ENCODE measurements at regions not wholly inside any gene's neighbourhood (a gene's known extent, or its start where the extent isn't known, plus 50 kb on each side); places are given as distances from the start of the nearest gene placed in this dataset.

GRCh38 chr15:91668370-91668769, 185.1 kb upstream of the SLCO3A1 start:
- no peaks in the 10 kb centered on the region for H3K9me3 ChIP-seq (ENCODE audit: control insufficient read depth in 4 of 4, low read length in 3 of 4)
- H3K4me1 ChIP-seq (ENCODE audit: control insufficient read depth in 4 of 4, insufficient read depth in 4 of 4, low read length in 3 of 4): peaks cover 1 to 10% (median 3%) of the 10 kb centered on the region in 4 donors
- no peaks in the 10 kb centered on the region for H3K36me3 ChIP-seq (ENCODE audit: control insufficient read depth in 4 of 4, insufficient read depth in 3 of 4, low read depth in 1 of 4, low read length in 3 of 4)
- no peak overlapping the region for H3K27ac ChIP-seq (ENCODE audit: low read depth in 1 of 2, low read length in 2 of 2)
- no peak overlapping the region for H3K9ac ChIP-seq (ENCODE audit: low read depth in 1 of 2, low read length in 2 of 2)
- no peak for TF ChIP-seq HNF4A (conservative IDR thresholded peaks at IDR 0.05)
- 96% methylated on average over 1 of the region's 1 CpG for WGBS
- H3K4me3 ChIP-seq (ENCODE audit: low read depth in 1 of 3, low read length in 3 of 3): no peak overlapping the region
- DNase-seq (ENCODE audit: low spot score): no peak
- H3K27me3 ChIP-seq (ENCODE audit: control insufficient read depth in 4 of 4, insufficient read depth in 4 of 4, low read length in 3 of 4): no peaks in the 10 kb centered on the region

- WGBS: 51% methylated on average over 2 of the region's 2 CpGs
- no peak overlapping the region for H3K4me3 ChIP-seq (ENCODE audit: low read depth in 1 of 3, low read length in 3 of 3)
- no peaks in the 10 kb centered on the region for H3K36me3 ChIP-seq (ENCODE audit: control insufficient read depth in 4 of 4, insufficient read depth in 3 of 4, low read depth in 1 of 4, low read length in 3 of 4)
- H3K9me3 ChIP-seq (ENCODE audit: control insufficient read depth in 4 of 4, low read length in 3 of 4): peaks cover 0 to 8% (median 3%) of the 10 kb centered on the region in 4 donors
- H3K27ac ChIP-seq (ENCODE audit: low read depth in 1 of 2, low read length in 2 of 2): no peak overlapping the region
- DNase-seq (ENCODE audit: low spot score): no peak
- H3K4me1 ChIP-seq (ENCODE audit: control insufficient read depth in 4 of 4, insufficient read depth in 4 of 4, low read length in 3 of 4): peaks cover 0 to 3% (median under 1%) of the 10 kb centered on the region in 4 donors
- no peaks in the 10 kb centered on the region for H3K27me3 ChIP-seq (ENCODE audit: control insufficient read depth in 4 of 4, insufficient read depth in 4 of 4, low read length in 3 of 4)
- TF ChIP-seq RXRA (IDR thresholded peaks at IDR 0.05) (peak; percentile 28 to 62), ATF3 (IDR thresholded peaks at IDR 0.05) (no peak), FOXA1 (IDR thresholded peaks at IDR 0.05) (no peak), HNF4A (conservative IDR thresholded peaks at IDR 0.05) (peak in 1 of 2 donors; percentile 11), ZBTB33 (IDR thresholded peaks at IDR 0.05) (no peak)
- no peak overlapping the region for H3K9ac ChIP-seq (ENCODE audit: low read depth in 1 of 2, low read length in 2 of 2)
Measured at GRCh38 chr15:91670108-91670507, 183.4 kb upstream of the SLCO3A1 start.

GRCh38 chr15:91678003-91678402, 175.5 kb upstream of the SLCO3A1 start:
- Histone ChIP-seq H3K36me3 (ENCODE audit: control insufficient read depth in 4 of 4, insufficient read depth in 3 of 4, low read depth in 1 of 4, low read length in 3 of 4) (no peaks in the 10 kb centered on the region), H3K27me3 (ENCODE audit: control insufficient read depth in 4 of 4, insufficient read depth in 4 of 4, low read length in 3 of 4) (no peaks in the 10 kb centered on the region), H3K27ac (ENCODE audit: low read depth in 1 of 2, low read length in 2 of 2) (no peak overlapping the region), H3K9ac (ENCODE audit: low read depth in 1 of 2, low read length in 2 of 2) (no peak overlapping the region), H3K9me3 (ENCODE audit: control insufficient read depth in 4 of 4, low read length in 3 of 4) (peaks cover 0 to 8% (median 3%) of the 10 kb centered on the region in 4 donors), H3K4me3 (ENCODE audit: low read depth in 1 of 3, low read length in 3 of 3) (no peak overlapping the region), H3K4me1 (ENCODE audit: control insufficient read depth in 4 of 4, insufficient read depth in 4 of 4, low read length in 3 of 4) (no peaks in the 10 kb centered on the region)
- 81% methylated on average over 2 of the region's 2 CpGs for WGBS
- no peak for TF ChIP-seq GABPA (IDR thresholded peaks at IDR 0.05 in 1 of 2, conservative IDR thresholded peaks at IDR 0.05 in 1 of 2)
- DNase-seq (ENCODE audit: low spot score): no peak

- no peak for DNase-seq (ENCODE audit: low spot score)
- Histone ChIP-seq H3K9me3 (ENCODE audit: control insufficient read depth in 4 of 4, low read length in 3 of 4) (peaks cover 0 to 5% (median 2%) of the 10 kb centered on the region in 4 donors), H3K4me1 (ENCODE audit: control insufficient read depth in 4 of 4, insufficient read depth in 4 of 4, low read length in 3 of 4) (no peaks in the 10 kb centered on the region), H3K36me3 (ENCODE audit: control insufficient read depth in 4 of 4, insufficient read depth in 3 of 4, low read depth in 1 of 4, low read length in 3 of 4) (no peaks in the 10 kb centered on the region), H3K4me3 (ENCODE audit: low read depth in 1 of 3, low read length in 3 of 3) (no peak overlapping the region), H3K9ac (ENCODE audit: low read depth in 1 of 2, low read length in 2 of 2) (no peak overlapping the region), H3K27me3 (ENCODE audit: control insufficient read depth in 4 of 4, insufficient read depth in 4 of 4, low read length in 3 of 4) (no peaks in the 10 kb centered on the region), H3K27ac (ENCODE audit: low read depth in 1 of 2, low read length in 2 of 2) (no peak overlapping the region)
- TF ChIP-seq CTCF (IDR thresholded peaks at IDR 0.05; ENCODE audit: low read depth, low read length, missing input control) (no peak), HNF4G (IDR thresholded peaks at IDR 0.05) (no peak), FOXA1 (IDR thresholded peaks at IDR 0.05) (no peak), ATF3 (IDR thresholded peaks at IDR 0.05) (no peak), FOXA2 (IDR thresholded peaks at IDR 0.05) (no peak), RAD21 (IDR thresholded peaks at IDR 0.05) (no peak), RXRA (IDR thresholded peaks at IDR 0.05) (no peak), TAF1 (conservative IDR thresholded peaks at IDR 0.05) (no peak), SP1 (IDR thresholded peaks at IDR 0.05) (no peak), MAX (IDR thresholded peaks at IDR 0.05) (no peak), GABPA (IDR thresholded peaks at IDR 0.05 in 1 of 2, conservative IDR thresholded peaks at IDR 0.05 in 1 of 2) (no peak), ZBTB33 (IDR thresholded peaks at IDR 0.05) (no peak), NR2F2 (IDR thresholded peaks at IDR 0.05) (no peak), EGR1 (IDR thresholded peaks at IDR 0.05; ENCODE audit: low read depth in 2 of 2) (no peak), HNF4A (conservative IDR thresholded peaks at IDR 0.05) (no peak)
- WGBS: 70% methylated on average over 2 of the region's 2 CpGs
Measured at GRCh38 chr15:91679447-91679846, 174.1 kb upstream of the SLCO3A1 start.
